GF-D8 (cell line): ENCODE measurements at regions not wholly inside any gene's neighbourhood (a gene's known extent, or its start where the extent isn't known, plus 50 kb on each side); places are given as distances from the start of the nearest gene placed in this dataset.
A peak's percentile ranks its signal among the peaks of the same experiment; 100 is the strongest.
"Not testable (repeated sequence)": the region's sequence is repeated elsewhere in the genome, so short reads cannot be mapped to it uniquely, and the experiment has no call there.

ENCODE experiments used
- DNase-seq: peaks from one replicate; lab custom pipeline; 2025; lab: John Stamatoyannopoulos, UW

DNA sequence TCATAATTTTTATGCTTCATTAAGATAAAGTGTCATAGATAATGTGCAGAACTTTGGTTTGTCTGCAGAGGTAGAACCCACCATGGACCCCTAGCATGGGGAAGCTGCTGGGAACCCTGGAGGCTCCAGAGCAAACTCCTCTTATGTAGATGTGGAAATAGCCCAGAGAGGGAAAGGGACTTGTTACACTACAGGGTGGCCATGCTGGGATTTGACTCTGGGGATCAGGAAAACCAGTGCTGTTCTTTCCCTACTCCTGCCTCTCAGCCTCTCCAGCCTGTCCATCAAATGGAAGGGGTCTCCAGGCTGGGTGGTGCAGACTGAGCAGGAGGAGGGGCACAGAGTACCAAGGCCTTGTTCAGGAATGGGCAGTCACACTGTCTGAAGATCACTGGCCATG, 54.2 kb downstream of the MSX1 start:
- DNase-seq, result no peak

DNA sequence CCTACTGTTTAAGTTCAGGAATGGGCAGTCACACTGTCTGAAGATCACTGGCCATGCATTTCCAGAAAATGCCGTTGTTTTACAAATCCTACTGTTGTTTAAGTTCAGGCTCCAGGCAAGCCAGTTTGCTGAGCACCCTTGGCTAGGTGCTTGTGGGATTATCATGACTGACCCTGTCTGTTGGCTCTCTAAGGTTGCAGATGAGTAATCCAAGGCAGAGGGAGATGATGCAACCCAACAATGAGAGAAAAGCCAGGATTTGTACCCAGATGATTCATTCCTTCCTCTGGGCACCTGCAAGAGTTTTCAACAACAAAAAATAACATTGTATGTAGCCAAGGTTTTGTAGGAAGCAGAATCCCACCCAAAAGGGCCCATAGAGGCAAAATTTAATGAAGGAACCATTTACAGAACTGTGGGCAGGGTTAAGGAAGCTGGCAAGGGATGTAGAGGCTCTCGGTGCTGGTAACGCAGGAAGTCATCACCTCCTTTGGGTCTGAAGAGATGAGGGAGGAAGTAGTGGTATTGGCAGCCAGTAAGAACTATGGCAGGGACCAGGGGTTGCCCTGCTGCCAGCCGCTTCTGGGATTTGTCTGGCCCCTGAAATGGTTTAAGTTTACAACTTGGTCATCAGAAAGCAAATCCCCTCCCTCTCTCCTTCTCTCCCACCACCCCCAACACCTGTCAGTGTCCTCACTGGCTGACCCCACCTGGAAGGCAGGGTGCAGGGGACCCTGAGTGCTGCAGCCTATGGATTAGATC, 54.8 kb downstream of the MSX1 start:
- DNase-seq, result no peak

- DNase-seq, result no peak
These were observed 55.7 kb downstream of the MSX1 start for GRCh38 chr4:4914965-4915845.

GRCh38 chr4:4918067-4918466, 58.6 kb downstream of the MSX1 start:
- no peak for DNase-seq

DNA sequence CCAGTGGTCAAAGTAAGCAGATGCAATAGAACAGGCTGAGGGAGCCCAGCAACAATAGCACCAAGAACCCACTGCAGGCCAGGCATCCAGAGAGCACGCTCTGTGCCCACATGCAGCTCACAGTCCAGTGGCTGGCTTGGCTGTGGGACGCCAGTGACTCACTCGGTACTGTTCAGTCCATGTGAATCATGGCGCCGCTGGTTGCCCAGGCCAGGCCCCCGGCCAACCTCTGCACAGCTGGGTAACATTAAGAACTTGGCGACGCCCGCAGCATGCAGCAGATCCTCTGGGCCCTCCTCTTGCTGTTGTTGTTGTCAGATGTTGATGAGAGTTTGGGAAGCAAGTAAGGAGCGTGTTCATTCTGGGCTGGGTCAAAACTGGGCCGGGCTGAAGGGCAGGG, 60.5 kb downstream of the MSX1 start:
- no peak for DNase-seq

DNA sequence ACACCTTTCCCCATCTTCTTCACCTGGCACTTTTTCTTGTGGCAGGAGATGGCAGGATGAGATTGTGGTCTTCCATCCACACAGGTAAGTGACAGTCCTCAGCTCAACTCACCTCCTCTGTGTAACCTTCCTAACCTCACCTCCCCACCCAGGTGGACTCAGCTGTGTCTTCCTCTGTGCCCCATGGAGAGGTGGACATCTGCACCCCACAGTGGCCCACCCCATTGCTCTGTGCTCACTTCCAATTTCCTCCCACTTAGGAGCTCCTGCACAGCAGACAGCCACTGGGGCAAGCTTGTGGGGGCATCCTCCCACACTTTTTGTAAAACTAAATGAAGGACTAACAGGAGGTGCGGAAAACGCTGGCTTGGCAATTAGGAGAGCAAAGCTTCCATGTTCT, 61.6 kb downstream of the MSX1 start:
- DNase-seq, result no peak

- no peak for DNase-seq
These were observed 63.0 kb downstream of the MSX1 start for GRCh38 chr4:4922441-4922840.

DNA sequence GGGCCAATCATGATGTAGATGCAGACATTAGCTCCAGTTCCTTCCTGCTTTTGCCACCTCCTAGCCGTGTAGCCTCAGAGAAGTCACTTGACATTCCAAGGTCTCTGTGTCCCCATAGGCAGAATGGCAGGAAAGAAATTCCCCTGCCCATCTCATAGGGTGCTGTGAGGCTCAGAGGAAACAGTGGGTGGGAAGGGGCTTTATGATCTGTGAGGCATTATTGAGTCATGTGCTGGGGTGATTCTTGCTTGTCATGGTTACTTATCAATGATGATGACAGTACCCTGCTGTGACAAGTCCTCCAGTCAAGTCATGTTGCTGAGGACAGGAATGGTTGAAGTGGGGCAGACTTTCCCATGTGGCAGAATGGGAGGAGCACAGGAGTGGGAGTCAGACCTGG, 63.7 kb downstream of the MSX1 start:
- DNase-seq, result no peak

DNA sequence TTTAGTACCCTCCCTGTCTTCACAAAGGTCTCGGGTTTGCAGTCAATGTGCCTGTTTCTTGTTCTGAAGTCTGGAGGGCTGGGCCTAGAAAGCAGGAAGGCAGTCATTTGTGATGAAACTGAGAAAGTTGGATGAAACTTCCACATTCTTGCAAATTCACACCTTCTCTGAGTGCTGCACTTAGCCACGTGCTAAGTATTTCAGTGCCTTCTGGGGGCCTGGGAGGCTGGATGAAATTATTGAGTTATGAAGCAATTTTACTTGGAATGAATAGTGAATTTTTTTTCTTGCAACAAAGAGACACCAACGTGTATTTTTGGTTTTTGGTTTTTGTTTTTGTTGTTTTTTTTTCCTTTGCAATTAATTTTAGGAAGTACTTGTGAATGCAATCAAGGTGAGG, 71.2 kb downstream of the MSX1 start:
- peak; percentile 16 for DNase-seq

DNA sequence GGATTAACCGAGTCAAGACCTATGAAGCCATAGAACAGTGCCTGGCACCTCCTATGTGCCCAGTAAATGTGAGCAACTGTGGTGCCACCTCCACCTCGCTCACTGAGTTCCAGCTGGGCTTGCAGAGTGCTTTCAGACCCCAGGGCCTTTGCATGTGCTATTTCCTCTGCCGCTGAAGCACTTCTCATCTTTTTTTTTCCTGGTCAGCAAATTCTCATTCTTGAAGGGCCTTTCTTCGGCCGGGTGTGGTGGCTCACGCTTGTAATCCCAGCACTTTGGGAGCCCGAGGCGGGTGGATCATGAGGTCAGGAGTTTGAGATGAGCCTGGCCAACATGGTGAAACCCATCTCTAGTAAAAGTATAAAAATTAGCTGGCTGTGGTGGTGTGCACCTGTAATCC, 76.5 kb downstream of the MSX1 start:
- no peak for DNase-seq

GRCh38 chr4:4937926-4938325, 78.5 kb downstream of the MSX1 start:
- no peak for DNase-seq

DNA sequence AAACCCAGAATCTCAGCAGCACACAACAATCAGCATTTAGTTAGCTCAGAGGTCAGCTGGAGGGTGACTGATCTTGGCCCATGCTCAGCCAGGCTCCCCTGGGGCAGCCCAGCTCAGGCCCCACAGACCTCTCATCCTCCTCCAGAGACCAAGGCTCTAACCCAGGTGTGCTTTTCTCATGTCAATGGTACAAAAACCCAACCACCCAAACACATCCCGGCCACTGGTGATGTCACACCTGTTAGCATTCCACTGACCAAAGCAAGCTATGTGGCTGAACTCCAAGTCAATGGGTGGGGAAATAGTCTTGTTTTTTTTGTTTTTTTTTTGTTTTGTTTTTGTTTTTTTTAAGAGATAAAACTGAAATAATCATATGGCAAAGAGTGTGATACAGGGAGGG, 77.5 kb downstream of the CYTL1 start:
- no peak for DNase-seq

DNA sequence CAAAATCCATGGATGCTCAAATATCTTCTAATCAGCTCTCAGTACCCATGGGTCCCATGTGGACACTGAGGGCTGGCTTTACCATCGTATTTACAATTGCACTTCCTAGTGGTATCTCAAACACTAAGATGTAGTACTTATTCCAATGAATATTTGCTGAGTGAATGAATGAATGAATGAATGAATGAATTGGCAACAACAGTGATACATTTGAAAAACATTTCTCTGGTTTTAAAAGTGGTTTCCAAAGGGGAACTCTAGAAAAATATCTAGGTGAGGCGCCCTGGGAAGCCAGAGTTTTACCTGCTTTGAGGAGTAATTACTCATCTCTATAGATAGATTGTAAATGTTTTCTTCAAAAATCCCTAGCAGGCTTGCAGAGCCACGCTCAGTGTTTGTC, 76.6 kb downstream of the CYTL1 start:
- no peak for DNase-seq

DNA sequence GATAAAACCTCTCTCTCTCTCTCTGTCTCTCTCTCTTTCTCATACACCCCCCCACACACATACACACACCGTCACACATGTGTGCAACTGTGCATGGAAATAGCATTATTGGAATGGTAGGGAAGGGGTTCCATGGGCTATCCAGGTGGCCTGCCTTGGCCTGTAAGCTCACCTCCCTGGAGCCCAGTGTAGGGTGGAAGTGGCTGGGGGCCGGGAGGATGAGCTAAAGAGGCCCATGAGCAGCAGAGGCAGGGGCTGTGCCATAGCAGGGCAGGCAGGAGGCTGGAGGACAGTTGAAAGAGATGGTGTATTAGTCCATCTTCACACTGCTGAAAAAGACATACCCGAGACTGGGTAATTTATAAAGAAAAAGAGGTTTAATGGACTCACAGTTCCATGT, 74.2 kb downstream of the CYTL1 start:
- DNase-seq, result no peak

GRCh38 chr4:4945829-4946228, 73.4 kb downstream of the CYTL1 start:
- DNase-seq, result no peak

GRCh38 chr4:4946416-4946815, 72.8 kb downstream of the CYTL1 start:
- DNase-seq, result no peak

DNA sequence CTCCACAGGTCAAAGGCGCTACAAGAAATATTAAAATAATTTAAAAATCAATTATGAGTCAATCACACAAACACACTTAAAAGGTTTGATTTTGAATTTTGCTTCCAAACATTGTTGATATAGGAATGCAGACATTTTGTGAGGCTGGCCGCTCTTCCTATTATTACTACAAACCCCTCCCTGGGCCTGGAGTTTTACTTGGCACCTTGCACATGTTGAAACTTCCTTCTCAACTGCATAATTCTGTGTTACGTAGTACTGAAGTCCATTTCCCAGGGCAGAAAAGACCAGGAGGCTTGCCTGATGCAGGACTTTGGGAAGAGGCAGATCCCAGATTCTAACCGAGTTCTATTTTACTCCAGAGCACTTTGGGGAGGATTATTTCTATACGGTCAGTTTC, 71.5 kb downstream of the CYTL1 start:
- DNase-seq, result no peak

DNA sequence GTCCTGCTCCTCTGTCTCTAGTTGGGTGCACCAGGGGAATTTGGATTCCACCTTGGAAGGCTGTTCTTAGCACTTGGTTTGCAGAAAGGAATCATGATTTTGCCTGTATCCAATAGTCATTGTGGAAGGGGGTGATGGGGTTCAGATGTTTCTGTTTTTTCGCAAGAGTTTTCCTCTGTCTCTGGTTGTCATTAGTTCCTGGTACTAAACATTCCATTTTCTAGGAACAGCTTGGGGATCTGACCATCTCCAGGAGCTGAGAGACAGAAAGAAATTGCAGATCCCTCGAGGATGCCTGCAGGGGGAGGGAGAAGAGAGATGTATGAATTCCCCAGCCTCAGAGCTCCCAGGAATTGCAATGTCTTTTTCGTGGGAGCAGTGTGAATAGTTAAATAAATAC, 70.9 kb downstream of the CYTL1 start:
- DNase-seq, result no peak

- no peak for DNase-seq
These were observed 68.5 kb downstream of the CYTL1 start for GRCh38 chr4:4950561-4951290.

GRCh38 chr4:4952273-4952672, 67.0 kb downstream of the CYTL1 start:
- DNase-seq, result no peak

GRCh38 chr4:4959344-4960074, 59.7 kb downstream of the CYTL1 start:
- DNase-seq, result not testable (repeated sequence)

DNA sequence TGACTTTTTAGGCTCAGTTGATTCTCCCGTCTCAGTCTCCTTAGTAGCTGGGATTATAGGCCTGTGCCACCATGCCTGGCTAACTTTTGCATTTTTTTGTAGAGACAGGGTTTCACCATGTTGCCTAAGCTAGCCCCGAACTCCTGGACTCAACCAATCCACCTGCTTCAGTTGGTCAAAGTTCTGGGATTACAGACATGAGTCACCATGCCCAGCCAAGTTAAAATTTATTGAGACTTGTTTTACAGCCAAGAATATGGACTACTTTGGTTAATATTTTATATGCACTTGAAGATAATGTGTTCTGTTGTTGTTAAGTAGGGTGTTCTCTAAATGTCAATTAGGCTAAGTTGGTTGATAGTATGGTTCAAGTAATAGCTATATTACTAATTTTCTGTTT, 58.7 kb downstream of the CYTL1 start:
- DNase-seq, result no peak
